ENCODE measurements at regions not wholly inside any gene's neighbourhood (a gene's known extent, or its start where the extent isn't known, plus 50 kb on each side); places are given as distances from the start of the nearest gene placed in this dataset.

GRCh38 chr2:163465440-163465839, 270.4 kb downstream of the FIGN start:
- TF ChIP-seq CTCF (IDR thresholded peaks at IDR 0.05; ENCODE audit: control insufficient read depth, extremely low read depth, insufficient read depth) = no peak
- no peak overlapping the region for H3K4me3 ChIP-seq (ENCODE audit: low read depth, low read length)
- DNase-seq (ENCODE audit: low read depth) = no peak

GRCh38 chr2:163463411-163463810, 272.4 kb downstream of the FIGN start:
- no peak for DNase-seq (ENCODE audit: low read depth)
- no peak for TF ChIP-seq CTCF (IDR thresholded peaks at IDR 0.05; ENCODE audit: control insufficient read depth, extremely low read depth, insufficient read depth)
- H3K4me3 ChIP-seq (ENCODE audit: low read depth, low read length) = no peak overlapping the region

GRCh38 chr2:163462993-163463392, 272.8 kb downstream of the FIGN start:
- no peak for TF ChIP-seq CTCF (IDR thresholded peaks at IDR 0.05; ENCODE audit: control insufficient read depth, extremely low read depth, insufficient read depth)
- DNase-seq (ENCODE audit: low read depth) = no peak
- H3K4me3 ChIP-seq (ENCODE audit: low read depth, low read length) = no peak overlapping the region

GRCh38 chr2:163459986-163460385, 275.8 kb downstream of the FIGN start:
- no peak for DNase-seq (ENCODE audit: low read depth)
- no peak for TF ChIP-seq CTCF (IDR thresholded peaks at IDR 0.05; ENCODE audit: control insufficient read depth, extremely low read depth, insufficient read depth)
- H3K4me3 ChIP-seq (ENCODE audit: low read depth, low read length) = no peak overlapping the region

GRCh38 chr2:163456953-163457743, 278.7 kb downstream of the FIGN start:
- DNase-seq (ENCODE audit: low read depth) = no peak
- TF ChIP-seq CTCF (IDR thresholded peaks at IDR 0.05; ENCODE audit: control insufficient read depth, extremely low read depth, insufficient read depth) = no peak
- H3K4me3 ChIP-seq (ENCODE audit: low read depth, low read length) = no peak overlapping the region

GRCh38 chr2:163455815-163456214, 280.0 kb downstream of the FIGN start:
- TF ChIP-seq CTCF (IDR thresholded peaks at IDR 0.05; ENCODE audit: control insufficient read depth, extremely low read depth, insufficient read depth) = no peak
- DNase-seq (ENCODE audit: low read depth) = no peak
- no peak overlapping the region for H3K4me3 ChIP-seq (ENCODE audit: low read depth, low read length)

GRCh38 chr2:163453920-163454319, 281.9 kb downstream of the FIGN start:
- DNase-seq (ENCODE audit: low read depth) = no peak
- TF ChIP-seq CTCF (IDR thresholded peaks at IDR 0.05; ENCODE audit: control insufficient read depth, extremely low read depth, insufficient read depth) = no peak
- H3K4me3 ChIP-seq (ENCODE audit: low read depth, low read length) = no peak overlapping the region
